PC-3 (cell line): ENCODE measurements at regions not wholly inside any gene's neighbourhood (a gene's known extent, or its start where the extent isn't known, plus 50 kb on each side); places are given as distances from the start of the nearest gene placed in this dataset.
"Not testable (repeated sequence)": the region's sequence is repeated elsewhere in the genome, so short reads cannot be mapped to it uniquely, and the experiment has no call there.

ENCODE experiments used
- ATAC-seq: fragments of 200-7000 bp; cut with Tn5 transposase; 2 replicates; pipeline ENCODE4 v1.9.1; 2020; ENCODE audit warnings: mild to moderate bottlenecking, moderate library complexity
- BruUV-seq: library from RNA; stranded (reverse); fragments of 400-500 nt; replicated peaks from 2 replicates; lab custom pipeline; 2021; lab: Mats Ljungman, UMichigan
- CTCF ChIA-PET: fragments of 300-600 bp; sonication (Branson Sonifier 250); formaldehyde crosslinking; loops from one replicate; lab custom pipeline; 2022; ENCODE audit warnings: antibody characterized with exemption; lab: Charles Lee
- POLR2A ChIA-PET: fragments of 300-600 bp; sonication (Branson Sonifier 250); formaldehyde crosslinking; loops from one replicate; lab custom pipeline; 2022; ENCODE audit warnings: antibody characterized with exemption; ENCODE audit not compliant: unreplicated experiment; lab: Charles Lee
- DNase-seq: peaks from one replicate; pipeline ENCODE4 v3.0.0-alpha.2; 2015
- H2AFZ ChIP-seq: fragments of 300-600 bp; sonication (generic); 2 replicates; pipeline ENCODE4 v1.6.0; 2016; ENCODE audit warnings: antibody characterized with exemption, low read length
- H3F3A ChIP-seq: fragments of 300-600 bp; sonication (generic); one replicate; pipeline ENCODE4 v1.6.0; 2017; ENCODE audit warnings: antibody characterized with exemption, low read length, control low read depth, mild to moderate bottlenecking; ENCODE audit not compliant: unreplicated experiment
- H3K27ac ChIP-seq: fragments of 300-600 bp; sonication (generic); 2 replicates; pipeline ENCODE4 v1.5.1; 2016; ENCODE audit warnings: mild to moderate bottlenecking, low read length
- H3K27me3 ChIP-seq: fragments of 300-600 bp; sonication (generic); 2 replicates; pipeline ENCODE4 v1.6.1; 2016; ENCODE audit warnings: low read length, mixed read lengths
- H3K36me3 ChIP-seq: fragments of 300-600 bp; sonication (generic); 2 replicates; pipeline ENCODE4 v1.6.1; 2016; ENCODE audit warnings: low read depth, mixed run types, low read length, mixed read lengths
- H3K4me1 ChIP-seq: fragments of 300-600 bp; sonication (generic); 2 replicates; pipeline ENCODE4 v1.5.1; 2016; ENCODE audit warnings: low read length; ENCODE audit not compliant: insufficient read depth
- H3K4me2 ChIP-seq: fragments of 300-600 bp; sonication (generic); 2 replicates; pipeline ENCODE4 v1.6.0; 2016; ENCODE audit warnings: low read length
- H3K4me3 ChIP-seq: fragments of 300-600 bp; sonication (generic); 2 replicates; pipeline ENCODE4 v1.5.1; 2016; ENCODE audit warnings: mild to moderate bottlenecking, low read length, mixed read lengths
- H3K79me2 ChIP-seq: fragments of 300-600 bp; sonication (generic); 2 replicates; pipeline ENCODE4 v1.6.1; 2017; ENCODE audit warnings: low read length, mixed read lengths
- H3K9ac ChIP-seq: fragments of 300-600 bp; sonication (generic); 2 replicates; pipeline ENCODE4 v1.6.0; 2016; ENCODE audit warnings: mild to moderate bottlenecking, low read length
- H3K9me2 ChIP-seq: fragments of 300-600 bp; sonication (generic); replicated peaks from 2 replicates; pipeline ENCODE4 v1.6.1; 2016; ENCODE audit warnings: mixed run types, low read length, mixed read lengths
- H3K9me3 ChIP-seq: fragments of 300-600 bp; sonication (generic); 2 replicates; pipeline ENCODE4 v1.6.1; 2016; ENCODE audit warnings: low read length, mixed read lengths
- H4K20me1 ChIP-seq: fragments of 300-600 bp; sonication (generic); 2 replicates; pipeline ENCODE4 v1.6.1; 2016; ENCODE audit warnings: low read length, mixed read lengths
- CTCF ChIP-seq: fragments of 300-600 bp; sonication (generic); conservative IDR thresholded peaks from 2 replicates; pipeline ENCODE4 v1.5.1; 2017; ENCODE audit warnings: antibody characterized with exemption, low read depth, mild to moderate bottlenecking, low read length
- EZH2 ChIP-seq: fragments of 300-600 bp; sonication (generic); IDR thresholded peaks from one replicate; pipeline ENCODE4 v1.6.1; 2017; ENCODE audit warnings: antibody characterized with exemption, mild to moderate bottlenecking, low read length; ENCODE audit not compliant: unreplicated experiment
- EZH2phosphoT487 ChIP-seq: fragments of 300-600 bp; sonication (generic); IDR thresholded peaks from 2 replicates; pipeline ENCODE4 v1.6.1; 2018; ENCODE audit warnings: mild to moderate bottlenecking, antibody characterized with exemption, low read length, borderline replicate concordance
- intact Hi-C: fragments of 100-400 bp; cut with micrococcal nuclease; formaldehyde crosslinking; loops from 2 replicates; pipeline ENCODE4 v1.9.0; 2023

- Histone ChIP-seq H3K4me2 (no peak overlapping the region), H3K9ac (no peak overlapping the region), H4K20me1 (no peaks in the 10 kb centered on the region), H3K79me2 (no peaks in the 10 kb centered on the region), H3F3A (no peaks in the 10 kb centered on the region), H3K4me3 (no peak overlapping the region), H3K36me3 (no peaks in the 10 kb centered on the region), H3K27me3 (no peaks in the 10 kb centered on the region), H2AFZ (no peak overlapping the region), H3K27ac (no peak overlapping the region), H3K9me2 (no peaks in the 10 kb centered on the region), H3K4me1 (peaks cover 10% of the 10 kb centered on the region; the same call in 1 of the 2 replicates), H3K9me3 (no peaks in the 10 kb centered on the region)
- ChIA-PET CTCF (no interaction called here), POLR2A (no interaction called here)
- ATAC-seq, result no peak
- intact Hi-C loops, result no loop called here
- TF ChIP-seq EZH2 (no peak), CTCF (no peak), EZH2phosphoT487 (no peak)
- no TSS peak for BruUV-seq
- no peak for DNase-seq
These were observed 197.4 kb downstream of the C16orf95 start for GRCh38 chr16:87119748-87120147.

- no peaks in the 10 kb centered on the region for H3K9me2 ChIP-seq
- H3K4me2 ChIP-seq, result no peak overlapping the region
- no peaks in the 10 kb centered on the region for H3F3A ChIP-seq
- H3K27ac ChIP-seq, result no peak overlapping the region
- no peak overlapping the region for H2AFZ ChIP-seq
- H4K20me1 ChIP-seq, result no peaks in the 10 kb centered on the region
- BruUV-seq, result no TSS peak
- H3K27me3 ChIP-seq, result no peaks in the 10 kb centered on the region
- DNase-seq, result no peak
- H3K36me3 ChIP-seq, result no peaks in the 10 kb centered on the region
- ChIA-PET POLR2A (no interaction called here), CTCF (no interaction called here)
- H3K4me3 ChIP-seq, result no peak overlapping the region
- H3K9me3 ChIP-seq, result no peaks in the 10 kb centered on the region
- no peak for ATAC-seq
- intact Hi-C loops, result no loop called here
- H3K9ac ChIP-seq, result no peak overlapping the region
- no peak for TF ChIP-seq EZH2phosphoT487
- no peak for TF ChIP-seq EZH2
- no peak for TF ChIP-seq CTCF
- no peaks in the 10 kb centered on the region for H3K79me2 ChIP-seq
- peaks cover 10% of the 10 kb centered on the region; the same call in 1 of the 2 replicates for H3K4me1 ChIP-seq
These were observed 195.4 kb downstream of the C16orf95 start for GRCh38 chr16:87121816-87122215.

GRCh38 chr16:87123356-87124001 lies 193.7 kb downstream of the C16orf95 start:
- Histone ChIP-seq H3K4me2 (peak overlapping the region; percentile 63), H3K36me3 (no peaks in the 10 kb centered on the region), H3K9ac (no peak overlapping the region), H2AFZ (peak overlapping the region; percentile 40), H3K27me3 (no peaks in the 10 kb centered on the region), H3K9me3 (no peaks in the 10 kb centered on the region), H3K27ac (peak overlapping the region; percentile 38), H4K20me1 (no peaks in the 10 kb centered on the region), H3K4me1 (peaks cover 10% of the 10 kb centered on the region; the same call in 1 of the 2 replicates), H3K4me3 (peak overlapping the region; percentile 33; the same call in 1 of the 2 replicates), H3K9me2 (no peaks in the 10 kb centered on the region), H3F3A (no peaks in the 10 kb centered on the region), H3K79me2 (no peaks in the 10 kb centered on the region)
- DNase-seq (peak; percentile 65), ATAC-seq (peak; percentile 88)
- no TSS peak for BruUV-seq
- ChIA-PET POLR2A (no interaction called here), CTCF (interaction anchor here (0.5 kb wide), 1 partner anchor 131 kb away, joined by 3 read pairs; no protein-coding TSS in a partner anchor)
- no peak for TF ChIP-seq EZH2phosphoT487
- no peak for TF ChIP-seq EZH2
- TF ChIP-seq CTCF, result no peak
- intact Hi-C loops, result no loop called here

GRCh38 chr16:87124405-87124804 lies 192.8 kb downstream of the C16orf95 start:
- H3F3A ChIP-seq, intact Hi-C loops, H2AFZ ChIP-seq, H4K20me1 ChIP-seq, BruUV-seq, H3K9me3 ChIP-seq, H3K79me2 ChIP-seq, ATAC-seq, CTCF ChIA-PET, H3K27me3 ChIP-seq, H3K9ac ChIP-seq, DNase-seq, H3K9me2 ChIP-seq, H3K4me3 ChIP-seq, POLR2A ChIA-PET, H3K4me2 ChIP-seq, H3K36me3 ChIP-seq, H3K27ac ChIP-seq: not testable (repeated sequence)
- peaks cover 11% of the 10 kb centered on the region for H3K4me1 ChIP-seq
